Fibroblast of villous mesenchyme (primary cell): ENCODE measurements at regions not wholly inside any gene's neighbourhood (a gene's known extent, or its start where the extent isn't known, plus 50 kb on each side); places are given as distances from the start of the nearest gene placed in this dataset.

Experiments
- DNase-seq: peaks from one replicate; pipeline ENCODE4 v3.0.0-alpha.2; 2010; ENCODE audit warnings: low read depth
- H3K4me3 ChIP-seq: 2 replicates; pipeline ENCODE4 v1.5.1; 2011; ENCODE audit warnings: low read depth, mild to moderate bottlenecking, low read length
- CTCF ChIP-seq: IDR thresholded peaks from 2 replicates; pipeline ENCODE4 v1.5.1; 2012; ENCODE audit warnings: low read depth, mild to moderate bottlenecking, low read length; ENCODE audit not compliant: insufficient read depth

- no peak for TF ChIP-seq CTCF
- no peak overlapping the region for H3K4me3 ChIP-seq
- DNase-seq = no peak
Observed at GRCh38 chr6:154561750-154562149, 51.3 kb upstream of the CNKSR3 start.

- H3K4me3 ChIP-seq = no peak overlapping the region
- DNase-seq = no peak
- no peak for TF ChIP-seq CTCF
Observed at GRCh38 chr6:154565331-154565730, 54.8 kb upstream of the CNKSR3 start.

- no peak for TF ChIP-seq CTCF
- H3K4me3 ChIP-seq = no peak overlapping the region
- DNase-seq = no peak
Observed at GRCh38 chr6:154566866-154567265, 56.4 kb upstream of the CNKSR3 start.

GRCh38 chr6:154567695-154568220 lies 57.3 kb upstream of the CNKSR3 start:
- no peak for TF ChIP-seq CTCF
- no peak overlapping the region for H3K4me3 ChIP-seq
- DNase-seq = no peak

- no peak overlapping the region for H3K4me3 ChIP-seq
- no peak for TF ChIP-seq CTCF
- DNase-seq = no peak
Observed at GRCh38 chr6:154569156-154569862, 58.8 kb upstream of the CNKSR3 start.

GRCh38 chr6:154570505-154570904 lies 60.0 kb upstream of the CNKSR3 start:
- no peak for DNase-seq
- no peak for TF ChIP-seq CTCF
- H3K4me3 ChIP-seq = no peak overlapping the region

- no peak overlapping the region for H3K4me3 ChIP-seq
- no peak for TF ChIP-seq CTCF
- peak; percentile 34 for DNase-seq
Observed at GRCh38 chr6:154572556-154572955, 62.1 kb upstream of the CNKSR3 start.
